ENCODE measurements at regions not wholly inside any gene's neighbourhood (a gene's known extent, or its start where the extent isn't known, plus 50 kb on each side); places are given as distances from the start of the nearest gene placed in this dataset.
"Not testable (repeated sequence)": the region's sequence is repeated elsewhere in the genome, so short reads cannot be mapped to it uniquely, and the experiment has no call there.

GRCh38 chr4:163703251-163703650 is 208.8 kb downstream of the TMA16 start:
- H3K27ac ChIP-seq: no peak overlapping the region
- TF ChIP-seq, protein P1, sequence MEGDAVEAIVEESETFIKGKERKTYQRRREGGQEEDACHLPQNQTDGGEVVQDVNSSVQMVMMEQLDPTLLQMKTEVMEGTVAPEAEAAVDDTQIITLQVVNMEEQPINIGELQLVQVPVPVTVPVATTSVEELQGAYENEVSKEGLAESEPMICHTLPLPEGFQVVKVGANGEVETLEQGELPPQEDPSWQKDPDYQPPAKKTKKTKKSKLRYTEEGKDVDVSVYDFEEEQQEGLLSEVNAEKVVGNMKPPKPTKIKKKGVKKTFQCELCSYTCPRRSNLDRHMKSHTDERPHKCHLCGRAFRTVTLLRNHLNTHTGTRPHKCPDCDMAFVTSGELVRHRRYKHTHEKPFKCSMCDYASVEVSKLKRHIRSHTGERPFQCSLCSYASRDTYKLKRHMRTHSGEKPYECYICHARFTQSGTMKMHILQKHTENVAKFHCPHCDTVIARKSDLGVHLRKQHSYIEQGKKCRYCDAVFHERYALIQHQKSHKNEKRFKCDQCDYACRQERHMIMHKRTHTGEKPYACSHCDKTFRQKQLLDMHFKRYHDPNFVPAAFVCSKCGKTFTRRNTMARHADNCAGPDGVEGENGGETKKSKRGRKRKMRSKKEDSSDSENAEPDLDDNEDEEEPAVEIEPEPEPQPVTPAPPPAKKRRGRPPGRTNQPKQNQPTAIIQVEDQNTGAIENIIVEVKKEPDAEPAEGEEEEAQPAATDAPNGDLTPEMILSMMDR (IDR thresholded peaks at IDR 0.05): no peak
- TF ChIP-seq ZFX (IDR thresholded peaks at IDR 0.05; ENCODE audit: borderline replicate concordance): no peak

GRCh38 chr4:163707873-163708272 is 213.4 kb downstream of the TMA16 start:
- no peak overlapping the region for H3K27ac ChIP-seq
- TF ChIP-seq, protein P1 (IDR thresholded peaks at IDR 0.05): no peak
- TF ChIP-seq ZFX (IDR thresholded peaks at IDR 0.05; ENCODE audit: borderline replicate concordance): no peak

DNA sequence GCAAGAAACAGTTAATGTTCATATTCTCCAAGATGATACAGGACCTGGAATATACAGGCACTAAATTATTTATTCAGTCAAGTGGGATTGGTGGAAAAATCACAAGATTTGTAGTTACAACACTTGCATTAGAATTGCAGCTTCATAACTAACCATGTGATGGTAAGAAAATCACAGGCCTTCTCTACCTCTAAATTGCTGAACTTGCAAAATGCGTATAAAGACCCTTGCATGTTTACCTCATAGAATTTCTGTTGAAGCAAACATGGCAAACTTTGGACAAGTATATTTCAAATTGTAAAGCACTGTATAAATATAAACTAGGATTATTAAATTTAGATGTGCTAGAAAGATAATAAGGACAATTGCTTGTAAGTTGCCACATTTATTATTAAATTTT is 215.1 kb downstream of the TMA16 start:
- TF ChIP-seq, protein P1 (IDR thresholded peaks at IDR 0.05): no peak
- no peak for TF ChIP-seq ZFX (IDR thresholded peaks at IDR 0.05; ENCODE audit: borderline replicate concordance)
- no peak overlapping the region for H3K27ac ChIP-seq

GRCh38 chr4:163710158-163710557 is 215.7 kb downstream of the TMA16 start:
- TF ChIP-seq ZFX (IDR thresholded peaks at IDR 0.05; ENCODE audit: borderline replicate concordance): no peak
- TF ChIP-seq, protein P1 (IDR thresholded peaks at IDR 0.05): no peak
- no peak overlapping the region for H3K27ac ChIP-seq

DNA sequence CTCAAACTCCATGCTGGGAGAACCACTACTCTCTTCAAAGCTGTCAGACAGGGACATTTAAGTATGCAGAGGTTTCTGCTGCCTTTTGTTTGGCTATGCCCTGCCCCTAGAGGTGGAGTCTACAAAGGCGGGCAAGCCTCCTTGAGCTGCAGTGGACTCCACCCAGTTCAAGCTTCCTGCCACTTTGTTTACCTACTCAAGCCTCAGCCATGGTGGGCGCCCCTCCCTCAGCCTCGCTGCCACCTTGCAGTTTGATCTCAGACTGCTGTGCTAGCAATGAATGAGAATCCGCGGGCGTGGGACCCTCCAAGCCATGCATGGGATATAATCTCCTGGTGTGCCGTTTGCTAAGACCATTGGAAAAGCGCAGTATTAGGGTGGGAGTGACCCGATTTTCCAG is 230.0 kb downstream of the TMA16 start:
- not testable (repeated sequence) for H3K27ac ChIP-seq

GRCh38 chr4:163726641-163727040 is 232.2 kb downstream of the TMA16 start:
- H3K27ac ChIP-seq: no peak overlapping the region
- TF ChIP-seq ZFX (IDR thresholded peaks at IDR 0.05; ENCODE audit: borderline replicate concordance): no peak
- TF ChIP-seq, protein P1 (IDR thresholded peaks at IDR 0.05): no peak

GRCh38 chr4:163731071-163731470 is 236.6 kb downstream of the TMA16 start:
- no peak for TF ChIP-seq ZFX (IDR thresholded peaks at IDR 0.05; ENCODE audit: borderline replicate concordance)
- TF ChIP-seq, protein P1 (IDR thresholded peaks at IDR 0.05): no peak
- no peak overlapping the region for H3K27ac ChIP-seq

- TF ChIP-seq ZFX (IDR thresholded peaks at IDR 0.05; ENCODE audit: borderline replicate concordance): no peak
- TF ChIP-seq, protein P1 (IDR thresholded peaks at IDR 0.05): no peak
- no peak overlapping the region for H3K27ac ChIP-seq
Measured at GRCh38 chr4:163732473-163732872, 238.0 kb downstream of the TMA16 start.

Measured in 22Rv1 (cell line).